ENCODE measurements at regions not wholly inside any gene's neighbourhood (a gene's known extent, or its start where the extent isn't known, plus 50 kb on each side); places are given as distances from the start of the nearest gene placed in this dataset.

GRCh38 chr15:39041979-39042495, 477.4 kb upstream of the RASGRP1 start:
- FAIRE-seq: no peak

DNA sequence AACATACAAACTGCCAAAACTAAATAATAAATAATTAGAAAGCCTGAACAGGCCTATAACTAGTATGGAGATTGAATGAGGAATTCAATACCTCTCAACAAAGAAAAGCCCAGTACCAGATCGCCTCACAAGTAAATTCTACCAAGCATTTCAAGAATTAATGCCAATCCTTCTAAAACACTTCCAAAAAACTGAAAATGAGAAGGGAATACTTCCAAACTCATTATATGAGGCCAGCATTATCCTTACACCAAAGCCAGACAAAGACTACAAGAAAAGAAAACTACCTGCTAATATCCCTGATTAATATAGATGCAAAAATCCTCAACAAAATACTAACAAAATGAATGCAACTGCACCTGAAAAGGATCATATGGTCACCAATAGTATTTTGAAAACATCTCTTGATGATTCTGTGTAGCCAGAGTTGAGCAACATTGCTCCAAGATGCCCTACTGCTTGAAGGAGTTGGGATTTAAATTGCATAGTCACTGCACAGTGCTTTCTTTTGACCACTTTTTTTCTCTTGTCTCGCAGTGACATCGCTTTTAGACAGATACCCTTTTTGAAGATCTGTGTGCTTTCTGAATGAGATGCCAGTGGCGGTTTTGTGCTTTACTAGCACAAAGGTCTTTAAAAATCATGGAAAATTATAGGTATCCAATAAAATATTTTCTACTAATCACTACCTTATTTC, 487.2 kb upstream of the RASGRP1 start:
- FAIRE-seq: no peak

DNA sequence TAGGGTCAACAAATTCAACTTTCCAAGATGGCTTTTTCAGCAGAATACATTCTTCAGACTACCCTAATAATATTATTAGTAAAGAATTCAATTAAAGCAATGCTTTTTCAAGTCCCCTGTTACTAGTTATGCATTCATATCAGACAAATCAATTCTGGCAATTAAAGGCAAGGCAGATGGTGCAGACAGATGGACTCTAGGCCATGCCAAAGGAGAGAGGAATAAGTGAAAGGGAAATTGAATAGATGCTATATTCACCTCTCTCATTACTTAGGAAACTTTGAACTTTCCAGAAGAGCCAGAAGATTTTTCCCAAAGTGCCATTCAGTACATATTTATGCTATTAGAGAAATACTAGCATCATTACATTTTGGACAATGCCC, 487.7 kb upstream of the RASGRP1 start:
- FAIRE-seq: no peak

- FAIRE-seq: no peak
These were observed 488.9 kb upstream of the RASGRP1 start for GRCh38 chr15:39053480-39053879.

DNA sequence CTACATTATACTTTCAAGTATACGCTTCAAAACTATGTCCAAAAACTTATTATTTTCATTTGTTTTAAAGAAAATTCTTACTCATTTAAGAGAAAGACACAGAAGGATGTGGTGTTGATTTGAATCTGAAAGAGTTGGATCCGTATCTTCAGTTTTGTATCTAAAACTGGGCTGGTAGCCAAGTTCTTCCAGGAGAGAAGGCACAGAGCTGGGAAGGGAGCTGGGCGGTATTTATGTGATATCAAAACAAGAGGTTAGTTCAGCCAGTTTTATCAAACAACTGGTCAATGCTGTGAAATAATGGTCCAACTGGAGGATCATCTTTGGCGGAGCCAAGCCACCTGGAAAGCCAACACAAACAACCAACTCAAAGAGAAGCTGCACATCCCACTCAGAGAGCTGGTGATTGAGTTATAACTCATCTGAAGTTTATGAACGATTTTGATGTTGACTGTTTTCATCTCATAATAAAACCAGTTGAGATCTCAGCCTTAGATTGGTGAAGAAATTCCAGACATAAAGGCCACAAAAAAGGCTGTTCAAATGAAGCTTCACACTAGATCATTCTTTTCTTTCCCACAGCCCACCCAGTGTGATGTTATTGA, 489.6 kb upstream of the RASGRP1 start:
- no peak for FAIRE-seq

- FAIRE-seq: no peak
These were observed 491.7 kb upstream of the RASGRP1 start for GRCh38 chr15:39056357-39056756.

DNA sequence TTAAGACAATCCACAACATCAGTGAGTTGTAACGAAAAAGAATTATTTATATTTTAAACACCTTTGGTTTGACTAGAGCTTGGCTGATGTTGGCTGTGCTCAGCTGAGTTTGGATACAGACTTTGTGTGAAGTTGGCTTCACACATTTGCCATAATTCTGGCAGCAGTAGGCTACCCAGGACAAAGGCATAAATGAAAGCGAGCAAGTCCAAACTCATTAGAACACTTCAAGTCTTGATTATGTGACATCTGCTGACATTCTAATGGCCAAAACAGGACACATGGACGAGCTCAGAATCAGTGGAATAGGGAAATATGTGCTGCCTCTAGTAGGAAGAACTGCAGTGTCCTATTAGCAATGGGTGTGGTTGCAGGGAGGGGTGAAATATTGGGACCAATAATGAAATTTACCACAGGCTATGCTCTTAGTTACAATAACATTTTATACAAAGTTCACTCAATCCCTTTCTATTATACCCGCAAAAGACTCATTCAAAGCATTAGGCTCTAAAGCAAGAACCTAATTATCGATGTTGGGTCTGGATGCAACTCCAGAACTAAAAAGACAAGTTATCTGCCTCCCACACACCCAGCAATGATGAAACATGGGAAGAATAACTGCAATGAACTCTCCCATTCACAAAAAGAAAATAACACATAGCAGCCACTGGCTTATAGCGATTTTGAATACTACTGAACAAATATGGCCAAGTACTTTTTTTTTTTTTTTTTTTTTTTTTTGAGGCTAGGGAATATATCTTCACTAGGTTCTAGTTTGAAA, 493.9 kb upstream of the RASGRP1 start:
- FAIRE-seq: no peak

- FAIRE-seq: no peak
These were observed 495.3 kb upstream of the RASGRP1 start for GRCh38 chr15:39059917-39060316.

DNA sequence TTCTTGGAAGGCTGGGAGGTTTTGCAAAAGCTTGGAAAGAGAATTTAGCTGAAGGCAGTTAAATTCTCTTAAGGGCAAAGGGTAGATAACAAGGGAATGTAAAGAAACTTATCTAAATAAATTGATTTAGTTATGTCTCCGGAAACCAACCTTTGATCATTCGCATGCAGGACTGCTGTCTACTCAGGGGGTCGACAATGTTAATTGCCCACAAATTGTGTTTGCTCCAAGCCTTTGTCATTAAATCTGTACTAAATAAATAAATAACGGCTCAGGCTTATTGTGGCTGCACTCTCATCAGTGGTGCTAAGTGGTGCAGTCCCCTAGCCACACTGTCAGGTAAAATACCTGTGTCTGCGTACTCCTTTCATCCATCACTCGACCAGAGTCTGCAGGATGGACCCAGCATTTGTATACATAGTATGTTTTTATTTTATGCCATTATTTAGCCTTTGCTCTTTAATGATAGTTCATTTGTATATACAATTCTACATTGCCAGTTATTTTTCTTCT, 497.4 kb upstream of the RASGRP1 start:
- FAIRE-seq: no peak

DNA sequence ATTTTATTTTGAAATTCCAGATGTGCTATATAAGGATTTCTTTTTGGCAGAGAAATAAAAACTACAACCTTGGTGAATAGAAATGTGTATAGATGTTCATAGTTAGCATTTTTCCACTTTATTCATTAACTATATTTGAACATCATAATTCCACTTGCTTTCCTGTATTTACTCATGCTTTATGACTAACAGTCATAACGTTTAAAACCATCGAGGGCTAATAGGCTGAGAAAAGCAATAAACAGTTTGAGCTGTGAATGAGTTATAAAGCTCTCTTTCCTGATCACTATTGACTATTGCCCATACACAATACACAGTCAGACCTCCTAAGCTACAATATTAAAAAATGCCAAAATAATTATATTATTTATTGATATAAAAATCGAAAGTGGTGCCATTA, 502.1 kb upstream of the RASGRP1 start:
- no peak for FAIRE-seq

DNA sequence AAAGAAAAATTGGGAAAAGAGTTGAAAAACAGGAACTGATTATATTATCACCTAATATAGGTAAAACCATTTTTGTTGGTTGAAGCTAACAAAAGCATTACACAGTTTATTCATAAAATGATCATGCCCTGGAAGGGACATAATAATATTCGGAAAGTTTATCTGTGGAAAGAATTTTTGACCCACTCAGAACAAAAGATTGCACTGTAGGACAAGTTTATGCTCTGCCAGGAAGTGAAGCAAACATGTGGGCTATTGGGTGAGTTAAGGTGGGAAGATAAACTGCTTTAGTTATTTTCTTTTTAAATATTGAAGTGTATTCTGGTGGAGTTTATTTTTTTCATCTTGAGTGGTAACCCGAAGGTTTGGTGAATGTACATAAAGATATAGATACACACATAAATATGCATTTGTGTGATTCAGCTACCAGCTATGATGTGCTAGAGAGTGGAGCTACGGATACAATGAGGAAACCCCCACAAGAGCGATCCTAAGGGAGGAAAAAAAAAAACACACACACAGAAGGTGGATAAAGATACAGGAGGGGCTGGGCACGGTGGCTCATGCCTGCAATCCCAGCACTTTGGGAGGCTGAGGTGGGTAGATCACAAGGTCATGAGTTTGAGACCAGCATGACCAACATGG, 506.4 kb upstream of the THBS1 start:
- no peak for FAIRE-seq

DNA sequence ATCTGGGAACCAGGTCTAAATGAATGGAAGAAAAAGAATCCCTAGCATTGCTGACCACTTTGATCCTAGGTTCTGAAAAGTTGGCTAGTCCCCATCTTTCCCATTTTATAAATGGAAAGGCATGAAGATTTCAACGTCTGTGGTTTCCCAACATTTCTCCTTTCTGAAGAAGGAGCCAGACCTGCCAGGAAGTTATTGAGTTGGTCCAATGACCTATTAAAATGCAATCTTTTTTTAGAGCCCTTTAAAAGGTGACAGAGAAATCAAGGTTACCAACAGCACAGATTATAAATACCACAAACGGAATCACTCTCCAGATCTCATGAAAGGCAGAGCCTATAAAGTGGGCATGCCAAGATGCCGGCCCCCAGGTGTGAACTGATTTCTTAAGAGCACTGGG, 505.6 kb upstream of the THBS1 start:
- FAIRE-seq: no peak

DNA sequence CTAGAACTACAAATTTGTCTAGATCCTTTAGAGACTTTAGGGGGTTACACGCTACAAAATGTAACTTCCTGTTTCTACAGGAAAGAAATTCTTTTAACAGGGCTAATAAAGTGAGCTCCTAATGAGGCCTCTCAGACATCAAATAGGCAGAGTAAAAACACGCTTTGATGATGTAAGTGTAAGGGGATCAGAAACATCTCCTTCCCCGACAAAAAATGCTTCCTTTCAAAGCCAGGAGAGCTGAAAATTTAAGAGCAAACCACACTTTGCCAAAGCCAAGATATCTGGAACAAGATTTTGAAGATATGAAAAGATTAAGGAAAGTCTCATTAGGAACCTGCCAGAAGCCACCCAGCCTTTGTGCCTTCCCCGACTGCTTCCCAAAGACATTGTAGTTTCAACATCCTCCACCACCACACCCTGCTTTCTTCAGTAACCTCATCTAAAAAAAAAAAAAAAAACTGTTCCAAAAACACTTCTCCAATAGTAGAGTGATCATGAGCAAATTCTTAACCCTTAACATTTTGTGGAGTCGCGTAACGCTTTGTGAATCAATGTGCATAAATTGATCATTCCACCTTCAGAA, 505.0 kb upstream of the THBS1 start:
- FAIRE-seq: no peak

- FAIRE-seq: no peak
These were observed 502.9 kb upstream of the THBS1 start for GRCh38 chr15:39078026-39078425.

- no peak for FAIRE-seq
These were observed 501.5 kb upstream of the THBS1 start for GRCh38 chr15:39079296-39079847.

GRCh38 chr15:39083213-39083612, 497.7 kb upstream of the THBS1 start:
- FAIRE-seq: no peak

DNA sequence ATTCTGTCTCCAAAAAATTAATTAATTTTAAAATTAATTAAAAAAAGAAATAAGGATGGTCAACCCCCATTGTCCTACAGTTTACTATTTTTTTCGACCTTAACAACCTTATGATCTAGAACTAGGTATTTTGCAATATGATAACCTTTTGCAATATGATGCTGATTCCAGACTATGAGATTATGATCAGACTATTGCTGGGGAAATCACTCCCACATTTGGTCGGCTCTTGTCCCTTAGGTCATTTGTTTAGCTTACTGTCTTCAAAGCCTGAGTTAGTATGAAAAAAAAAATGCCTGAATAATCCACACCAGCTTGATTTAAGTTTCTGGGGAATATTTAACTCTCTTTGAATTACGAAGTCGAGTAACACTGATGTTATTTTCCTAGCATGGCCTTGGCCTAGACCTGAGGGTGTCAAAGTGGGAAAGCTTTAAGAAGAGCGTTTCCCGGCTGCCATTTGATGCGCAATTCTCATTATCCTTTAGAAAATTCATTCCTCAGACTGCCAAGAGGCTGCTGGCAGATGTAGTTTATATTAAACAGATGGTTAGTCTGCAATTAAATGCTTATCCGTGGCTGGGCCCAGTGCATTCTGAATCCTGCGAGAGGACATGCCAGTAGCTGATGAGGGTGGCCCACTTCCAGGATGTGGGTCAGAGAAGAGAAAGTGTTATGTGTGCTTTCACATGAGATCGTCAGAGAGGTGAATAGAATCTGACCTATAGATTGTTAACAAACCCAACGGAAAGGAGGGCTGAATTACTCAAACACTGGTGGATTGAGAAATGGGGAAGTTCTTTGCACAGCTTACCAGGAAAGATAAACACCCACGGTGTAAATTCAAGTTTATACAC, 496.0 kb upstream of the THBS1 start:
- FAIRE-seq: no peak

- FAIRE-seq: no peak
These were observed 494.2 kb upstream of the THBS1 start for GRCh38 chr15:39086641-39087040.

- no peak for FAIRE-seq
These were observed 492.7 kb upstream of the THBS1 start for GRCh38 chr15:39088156-39088555.

GRCh38 chr15:39092354-39092753, 488.5 kb upstream of the THBS1 start:
- no peak for FAIRE-seq

DNA sequence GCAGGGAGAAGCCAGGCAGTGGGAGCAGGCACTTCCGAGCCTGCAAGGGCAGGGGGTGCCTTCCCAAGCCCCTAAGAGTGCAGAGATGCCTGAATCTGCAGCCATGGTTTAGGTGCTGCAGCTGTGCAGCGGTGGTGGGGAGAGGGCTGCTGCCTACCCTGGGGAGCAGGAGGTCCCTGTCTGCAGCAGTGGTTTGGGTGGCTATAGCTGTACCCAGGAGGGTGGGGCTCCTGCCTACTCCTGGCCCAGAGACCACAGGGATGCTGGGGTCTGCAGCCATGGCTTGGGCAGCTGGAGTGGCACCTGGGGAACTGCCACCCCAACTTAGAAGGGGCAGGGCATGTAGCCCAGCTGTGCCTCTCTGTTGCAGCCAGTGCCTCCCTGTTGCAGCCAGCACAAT, 488.1 kb upstream of the THBS1 start:
- FAIRE-seq: no peak

GRCh38 chr15:39094116-39094515, 486.8 kb upstream of the THBS1 start:
- FAIRE-seq: no peak
